Gastrocnemius medialis (tissue), 4 donors: ENCODE measurements at regions not wholly inside any gene's neighbourhood (a gene's known extent, or its start where the extent isn't known, plus 50 kb on each side); places are given as distances from the start of the nearest gene placed in this dataset.

Source experiments
- ATAC-seq, 2 donors: fragments of 150-250 bp; one replicate each; pipeline ENCODE4 v1.9.1; 2016
- DNase-seq, 2 donors: peaks; one replicate each; pipeline ENCODE4 v3.0.0-alpha.2; 2019
- H3K27ac ChIP-seq, 4 donors: fragments of 200-600 bp; sonication (generic); 1 replicate in 1 of 4; 2 replicates in 3 of 4; pipeline ENCODE4 v1.5.1; 2016 to 2018; ENCODE audit warnings: mild to moderate bottlenecking in 2 of 4, moderate library complexity in 1 of 4
- H3K27me3 ChIP-seq, 3 donors: fragments of 200-600 bp; sonication (generic) in 2 of 3; 1 replicate in 1 of 3; 2 replicates in 2 of 3; pipeline versions ENCODE4 v1.5.1 to v1.6.0; 2016 to 2019; ENCODE audit warnings: mild to moderate bottlenecking in 1 of 3, moderate library complexity in 1 of 3
- H3K36me3 ChIP-seq, 2 donors: fragments of 200-600 bp; sonication (generic) in 1 of 2; one replicate each; pipeline ENCODE4 v1.5.1; 2017 to 2018
- H3K4me1 ChIP-seq, 2 donors: fragments of 200-600 bp; sonication (generic) in 1 of 2; one replicate each; pipeline ENCODE4 v1.5.1; 2016 to 2017; ENCODE audit warnings: mild to moderate bottlenecking in 2 of 2
- H3K4me3 ChIP-seq, 4 donors: fragments of 200-600 bp; sonication (generic) in 3 of 4; 1 replicate in 1 of 4; 2 replicates in 3 of 4; pipeline ENCODE4 v1.5.1; 2016 to 2019; ENCODE audit warnings: mild to moderate bottlenecking in 2 of 4
- H3K9me3 ChIP-seq, 3 donors: fragments of 200-600 bp; sonication (generic) in 2 of 3; 1 replicate in 1 of 3; 2 replicates in 2 of 3; pipeline ENCODE4 v1.5.1; 2016 to 2019
- POLR2A ChIP-seq, 2 donors: fragments of 450-650 bp; IDR thresholded peaks; one replicate each; pipeline ENCODE4 v1.6.1; 2017; ENCODE audit warnings: antibody characterized with exemption in 2 of 2, mild to moderate bottlenecking in 2 of 2, moderate library complexity in 2 of 2
- in situ Hi-C, 4 donors: fragments of 200-750 bp; cut with MboI; loops; one replicate each; pipeline versions ENCODE4 v1.15.0 to v1.8.0; 2017; ENCODE audit warnings: low sequenced_read_pairs in 4 of 4
- intact Hi-C: fragments of 100-400 bp; cut with DNase I; formaldehyde crosslinking; loops from one replicate; pipeline ENCODE4 v1.15.1; 2023; ENCODE audit warnings: low total_unique reads
- TF ChIP-seq, protein P1 (sequence below), 5 experiments: fragments of 450-650 bp in 3 of 5; fragments of 200-600 bp in 2 of 5; sonication (generic) in 2 of 5; IDR thresholded peaks in 4 of 5; conservative IDR thresholded peaks in 1 of 5; 1 replicate in 4 of 5; 2 replicates in 1 of 5; pipeline ENCODE4 v1.5.1; 2016 to 2019; ENCODE audit warnings: antibody characterized with exemption in 5 of 5, mild to moderate bottlenecking in 3 of 5, moderate library complexity in 3 of 5

DNA sequence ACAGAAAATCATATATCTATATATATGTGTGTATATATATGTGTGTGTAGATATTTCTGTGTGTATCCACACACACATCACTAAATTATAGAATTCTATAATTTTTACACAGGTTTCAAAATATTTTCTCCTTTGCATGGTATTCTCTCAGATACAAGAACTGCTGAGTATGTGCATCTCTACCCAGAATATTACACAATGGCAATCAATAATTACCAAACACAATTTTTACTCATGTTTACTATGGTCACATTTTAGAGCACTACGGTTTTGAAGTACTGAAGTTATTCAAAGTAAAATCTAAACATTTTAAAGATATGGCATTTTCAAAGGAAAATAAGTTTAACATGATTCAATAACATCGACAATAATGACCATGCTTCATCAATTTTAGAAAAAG lies 258.5 kb downstream of the PAX3 start:
- Histone ChIP-seq H3K4me3 (no peak overlapping the region), H3K27ac (no peak overlapping the region), H3K9me3 (no peaks in the 10 kb centered on the region), H3K4me1 (no peaks in the 10 kb centered on the region), H3K27me3 (no peaks in the 10 kb centered on the region), H3K36me3 (no peaks in the 10 kb centered on the region)
- TF ChIP-seq, protein P1, sequence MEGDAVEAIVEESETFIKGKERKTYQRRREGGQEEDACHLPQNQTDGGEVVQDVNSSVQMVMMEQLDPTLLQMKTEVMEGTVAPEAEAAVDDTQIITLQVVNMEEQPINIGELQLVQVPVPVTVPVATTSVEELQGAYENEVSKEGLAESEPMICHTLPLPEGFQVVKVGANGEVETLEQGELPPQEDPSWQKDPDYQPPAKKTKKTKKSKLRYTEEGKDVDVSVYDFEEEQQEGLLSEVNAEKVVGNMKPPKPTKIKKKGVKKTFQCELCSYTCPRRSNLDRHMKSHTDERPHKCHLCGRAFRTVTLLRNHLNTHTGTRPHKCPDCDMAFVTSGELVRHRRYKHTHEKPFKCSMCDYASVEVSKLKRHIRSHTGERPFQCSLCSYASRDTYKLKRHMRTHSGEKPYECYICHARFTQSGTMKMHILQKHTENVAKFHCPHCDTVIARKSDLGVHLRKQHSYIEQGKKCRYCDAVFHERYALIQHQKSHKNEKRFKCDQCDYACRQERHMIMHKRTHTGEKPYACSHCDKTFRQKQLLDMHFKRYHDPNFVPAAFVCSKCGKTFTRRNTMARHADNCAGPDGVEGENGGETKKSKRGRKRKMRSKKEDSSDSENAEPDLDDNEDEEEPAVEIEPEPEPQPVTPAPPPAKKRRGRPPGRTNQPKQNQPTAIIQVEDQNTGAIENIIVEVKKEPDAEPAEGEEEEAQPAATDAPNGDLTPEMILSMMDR (IDR thresholded peaks at IDR 0.05 in 4 of 5, conservative IDR thresholded peaks at IDR 0.05 in 1 of 5), result no peak
- no peak for TF ChIP-seq POLR2A (IDR thresholded peaks at IDR 0.05)
- intact Hi-C loops (no loop called here), in situ Hi-C loops (no loop called here)
- DNase-seq (no peak), ATAC-seq (no peak)

DNA sequence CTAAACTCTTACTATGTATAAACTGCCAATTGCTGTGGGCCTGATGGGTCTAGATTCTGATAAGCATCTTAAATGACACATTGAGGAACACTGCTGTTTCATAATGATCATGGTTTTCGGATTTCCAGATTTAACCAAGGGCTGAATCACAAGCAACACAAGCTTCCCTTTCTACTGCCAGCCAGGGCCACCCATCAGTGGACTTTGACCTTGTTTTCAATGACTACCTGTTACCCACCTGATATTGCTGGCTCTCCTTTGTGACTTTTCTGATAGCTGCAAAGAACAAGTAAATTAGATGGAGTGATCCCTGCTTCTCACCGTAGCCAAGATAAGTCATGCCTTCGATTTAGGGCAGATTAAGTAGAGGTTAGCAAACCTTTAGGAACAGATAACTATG lies 259.0 kb downstream of the PAX3 start:
- in situ Hi-C loops (no loop called here), intact Hi-C loops (no loop called here)
- Histone ChIP-seq H3K4me1 (no peaks in the 10 kb centered on the region), H3K27ac (no peak overlapping the region), H3K36me3 (no peaks in the 10 kb centered on the region), H3K27me3 (no peaks in the 10 kb centered on the region), H3K4me3 (no peak overlapping the region), H3K9me3 (no peaks in the 10 kb centered on the region)
- ATAC-seq, result no peak
- TF ChIP-seq, protein P1 (IDR thresholded peaks at IDR 0.05 in 4 of 5, conservative IDR thresholded peaks at IDR 0.05 in 1 of 5), result no peak
- TF ChIP-seq POLR2A (IDR thresholded peaks at IDR 0.05), result no peak
- DNase-seq, result no peak

DNA sequence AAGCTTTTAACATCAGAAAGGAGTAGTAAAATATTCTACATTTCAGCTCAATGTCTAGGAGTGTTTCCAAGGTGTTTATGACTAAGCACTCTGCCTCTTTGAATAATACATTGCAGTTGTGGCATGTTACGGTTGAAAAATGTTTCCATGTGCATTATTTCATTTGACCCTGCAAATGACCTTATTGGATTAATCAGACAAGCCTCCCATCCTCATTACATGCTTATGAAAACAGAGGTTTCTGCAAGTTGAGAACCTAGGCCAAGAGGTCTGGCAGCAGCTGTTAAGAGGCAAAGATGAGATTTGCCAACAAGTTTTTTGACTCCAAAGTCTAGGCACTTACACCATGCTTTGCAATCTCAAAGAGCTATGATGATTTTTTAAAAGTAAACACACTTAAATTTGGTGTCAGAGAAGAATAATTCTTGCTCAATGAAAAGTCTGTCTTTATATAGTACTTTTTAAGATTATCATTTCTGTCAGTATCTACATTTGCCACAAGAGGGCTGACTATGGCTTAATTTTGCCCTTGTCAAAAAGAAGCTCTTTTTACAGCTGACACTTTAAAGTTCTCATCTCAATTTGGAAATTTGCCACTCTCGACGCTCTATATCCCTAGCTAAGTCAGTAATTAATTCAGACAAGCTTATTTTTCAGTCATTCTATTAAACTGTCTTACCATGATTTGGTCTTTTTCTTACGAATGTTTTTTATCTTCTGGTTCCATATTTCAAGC lies 260.6 kb downstream of the PAX3 start:
- Histone ChIP-seq H3K9me3 (no peaks in the 10 kb centered on the region), H3K4me3 (no peak overlapping the region), H3K27me3 (no peaks in the 10 kb centered on the region), H3K36me3 (no peaks in the 10 kb centered on the region), H3K27ac (no peak overlapping the region), H3K4me1 (no peaks in the 10 kb centered on the region)
- DNase-seq (no peak), ATAC-seq (no peak)
- TF ChIP-seq POLR2A (IDR thresholded peaks at IDR 0.05), result no peak
- TF ChIP-seq, protein P1 (IDR thresholded peaks at IDR 0.05 in 4 of 5, conservative IDR thresholded peaks at IDR 0.05 in 1 of 5), result peak in 1 of 5 experiments; percentile 21
- in situ Hi-C loops, result no loop called here
- intact Hi-C loops, result no loop called here

DNA sequence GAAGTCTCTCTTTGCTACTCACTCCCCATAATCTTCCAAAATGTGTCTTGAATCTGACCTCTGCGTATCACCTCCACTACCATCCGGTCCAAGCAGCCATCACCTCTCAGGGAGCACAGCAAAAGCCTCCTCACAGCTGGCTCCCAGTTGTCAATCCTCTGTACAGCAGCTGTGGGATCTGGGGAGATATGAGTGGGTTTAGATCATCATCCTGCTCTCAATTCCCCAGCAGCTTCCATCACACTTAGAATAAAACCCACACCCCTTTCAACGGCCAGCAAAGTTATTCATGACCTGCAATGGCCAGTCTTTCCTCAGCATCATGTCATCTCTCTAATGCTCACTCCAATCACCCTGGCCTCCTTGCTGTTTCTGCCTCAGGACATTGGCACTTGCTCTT lies 261.6 kb downstream of the PAX3 start:
- in situ Hi-C loops, result no loop called here
- Histone ChIP-seq H3K9me3 (no peaks in the 10 kb centered on the region), H3K4me3 (no peak overlapping the region), H3K27me3 (no peaks in the 10 kb centered on the region), H3K4me1 (no peaks in the 10 kb centered on the region), H3K36me3 (no peaks in the 10 kb centered on the region), H3K27ac (no peak overlapping the region)
- intact Hi-C loops, result no loop called here
- ATAC-seq, result no peak
- no peak for DNase-seq
- no peak for TF ChIP-seq POLR2A (IDR thresholded peaks at IDR 0.05)
- TF ChIP-seq, protein P1 (IDR thresholded peaks at IDR 0.05 in 4 of 5, conservative IDR thresholded peaks at IDR 0.05 in 1 of 5), result no peak

DNA sequence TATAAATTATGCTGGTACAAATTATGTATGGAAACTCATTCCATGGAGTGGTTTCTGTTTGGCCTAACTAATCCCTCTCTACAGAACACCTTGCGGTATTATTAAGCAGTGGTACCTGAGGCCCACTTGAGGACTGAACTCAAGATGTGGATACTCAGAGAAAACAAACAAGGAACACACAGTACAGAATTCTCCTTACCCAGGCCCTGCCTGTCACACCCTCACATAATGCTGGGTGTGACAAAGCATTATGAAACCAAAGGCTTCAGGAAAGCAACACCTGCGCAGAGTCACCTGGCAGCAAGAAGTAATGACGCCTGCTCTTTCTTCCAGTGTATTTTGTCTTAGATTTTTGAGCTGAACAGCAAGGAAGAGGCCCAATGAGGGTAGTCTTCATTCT lies 264.7 kb downstream of the PAX3 start:
- Histone ChIP-seq H3K27ac (no peak overlapping the region), H3K4me3 (no peak overlapping the region), H3K27me3 (no peaks in the 10 kb centered on the region), H3K9me3 (no peaks in the 10 kb centered on the region), H3K36me3 (no peaks in the 10 kb centered on the region), H3K4me1 (no peaks in the 10 kb centered on the region)
- DNase-seq (no peak), ATAC-seq (no peak)
- intact Hi-C loops, result no loop called here
- TF ChIP-seq POLR2A (IDR thresholded peaks at IDR 0.05), result no peak
- TF ChIP-seq, protein P1 (IDR thresholded peaks at IDR 0.05 in 4 of 5, conservative IDR thresholded peaks at IDR 0.05 in 1 of 5), result no peak
- in situ Hi-C loops, result no loop called here
